Endodermal cell (in vitro differentiated cells): ENCODE measurements at regions not wholly inside any gene's neighbourhood (a gene's known extent, or its start where the extent isn't known, plus 50 kb on each side); places are given as distances from the start of the nearest gene placed in this dataset.

Source experiments
- DNase-seq: peaks from one replicate; pipeline ENCODE4 v3.0.0-alpha.2; 2017
- H3K27ac ChIP-seq: 2 replicates; pipeline ENCODE4 v1.5.1; 2013; ENCODE audit warnings: mild to moderate bottlenecking, low read depth, low read length, moderate library complexity
- H3K27me3 ChIP-seq: 2 replicates; pipeline ENCODE4 v1.6.1; 2013; ENCODE audit warnings: mild to moderate bottlenecking, low read length, moderate library complexity; ENCODE audit not compliant: insufficient read depth, control insufficient read depth, poor library complexity, severe bottlenecking
- H3K36me3 ChIP-seq: 2 replicates; pipeline ENCODE4 v1.7.0; 2013; ENCODE audit warnings: mild to moderate bottlenecking, low read length, moderate library complexity; ENCODE audit not compliant: control insufficient read depth, insufficient read depth
- H3K4me1 ChIP-seq: one replicate; pipeline ENCODE4 v1.7.0; 2013; ENCODE audit warnings: low read length; ENCODE audit not compliant: control insufficient read depth, insufficient read depth
- H3K4me3 ChIP-seq: 2 replicates; pipeline ENCODE4 v1.5.1; 2013; ENCODE audit warnings: mild to moderate bottlenecking, low read length, moderate library complexity
- H3K9ac ChIP-seq: 2 replicates; pipeline ENCODE4 v1.6.1; 2013; ENCODE audit warnings: mild to moderate bottlenecking, low read length, moderate library complexity; ENCODE audit not compliant: poor library complexity, severe bottlenecking; ENCODE audit errors: extremely low read depth
- H3K9me3 ChIP-seq: 2 replicates; pipeline ENCODE4 v1.6.1; 2013; ENCODE audit warnings: mild to moderate bottlenecking, low read length, moderate library complexity; ENCODE audit not compliant: control insufficient read depth
- H3K27ac Mint-ChIP-seq: 2 replicates; pipeline ENCODE4 v1.8.0; 2020; ENCODE audit warnings: mixed read lengths
- H3K27me3 Mint-ChIP-seq: 2 replicates; pipeline ENCODE4 v1.8.0; 2021; ENCODE audit warnings: mild to moderate bottlenecking, mixed read lengths; ENCODE audit not compliant: insufficient read depth
- H3K36me3 Mint-ChIP-seq: 2 replicates; pipeline ENCODE4 v1.8.0; 2020; ENCODE audit warnings: low read depth, mixed read lengths
- H3K4me1 Mint-ChIP-seq: 2 replicates; pipeline ENCODE4 v1.8.0; 2020; ENCODE audit warnings: mixed read lengths
- H3K4me3 Mint-ChIP-seq: 2 replicates; pipeline ENCODE4 v1.8.0; 2020; ENCODE audit warnings: mild to moderate bottlenecking, moderate library complexity, mixed read lengths
- H3K9me3 Mint-ChIP-seq: 2 replicates; pipeline ENCODE4 v1.8.0; 2020; ENCODE audit warnings: mild to moderate bottlenecking, mixed read lengths
- WGBS, 2 experiments: methylation state at CpG; one replicate each; pipeline versions ENCODE4 v1.1.5 to v1.1.7; 2013; ENCODE audit warnings: missing lambda C conversion rate in 2 of 2, mixed read lengths in 1 of 2; ENCODE audit not compliant: insufficient coverage in 1 of 2, insufficient read length in 1 of 2; 5-methylcytosine and 5-hydroxymethylcytosine counted together
- TF ChIP-seq, protein P1 (sequence below): fragments of 200-600 bp; sonication (generic); conservative IDR thresholded peaks from 2 replicates; pipeline ENCODE4 v1.5.0; 2021; ENCODE audit warnings: antibody characterized with exemption, mild to moderate bottlenecking

GRCh38 chr2:129381789-129382188, 597.7 kb upstream of the RAB6C start:
- no peaks in the 10 kb centered on the region for H3K4me1 Mint-ChIP-seq
- DNase-seq = no peak
- Histone ChIP-seq H3K4me1 (no peaks in the 10 kb centered on the region), H3K4me3 (no peak overlapping the region), H3K36me3 (no peaks in the 10 kb centered on the region), H3K27ac (no peak overlapping the region), H3K9ac (no peak overlapping the region), H3K9me3 (no peaks in the 10 kb centered on the region), H3K27me3 (no peaks in the 10 kb centered on the region)
- no peak overlapping the region for H3K4me3 Mint-ChIP-seq
- H3K9me3 Mint-ChIP-seq = peaks cover 10% of the 10 kb centered on the region
- H3K27me3 Mint-ChIP-seq = peaks cover 6% of the 10 kb centered on the region
- TF ChIP-seq, protein P1, sequence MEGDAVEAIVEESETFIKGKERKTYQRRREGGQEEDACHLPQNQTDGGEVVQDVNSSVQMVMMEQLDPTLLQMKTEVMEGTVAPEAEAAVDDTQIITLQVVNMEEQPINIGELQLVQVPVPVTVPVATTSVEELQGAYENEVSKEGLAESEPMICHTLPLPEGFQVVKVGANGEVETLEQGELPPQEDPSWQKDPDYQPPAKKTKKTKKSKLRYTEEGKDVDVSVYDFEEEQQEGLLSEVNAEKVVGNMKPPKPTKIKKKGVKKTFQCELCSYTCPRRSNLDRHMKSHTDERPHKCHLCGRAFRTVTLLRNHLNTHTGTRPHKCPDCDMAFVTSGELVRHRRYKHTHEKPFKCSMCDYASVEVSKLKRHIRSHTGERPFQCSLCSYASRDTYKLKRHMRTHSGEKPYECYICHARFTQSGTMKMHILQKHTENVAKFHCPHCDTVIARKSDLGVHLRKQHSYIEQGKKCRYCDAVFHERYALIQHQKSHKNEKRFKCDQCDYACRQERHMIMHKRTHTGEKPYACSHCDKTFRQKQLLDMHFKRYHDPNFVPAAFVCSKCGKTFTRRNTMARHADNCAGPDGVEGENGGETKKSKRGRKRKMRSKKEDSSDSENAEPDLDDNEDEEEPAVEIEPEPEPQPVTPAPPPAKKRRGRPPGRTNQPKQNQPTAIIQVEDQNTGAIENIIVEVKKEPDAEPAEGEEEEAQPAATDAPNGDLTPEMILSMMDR = no peak
- no peak overlapping the region for H3K27ac Mint-ChIP-seq
- no peaks in the 10 kb centered on the region for H3K36me3 Mint-ChIP-seq

GRCh38 chr2:129388870-129389269, 590.6 kb upstream of the RAB6C start:
- no peak for DNase-seq
- Histone ChIP-seq H3K9me3 (no peaks in the 10 kb centered on the region), H3K9ac (no peak overlapping the region), H3K4me1 (no peaks in the 10 kb centered on the region), H3K27ac (no peak overlapping the region), H3K27me3 (no peaks in the 10 kb centered on the region), H3K36me3 (no peaks in the 10 kb centered on the region), H3K4me3 (no peak overlapping the region)
- TF ChIP-seq, protein P1 = no peak
- Mint-ChIP-seq H3K9me3 (no peaks in the 10 kb centered on the region), H3K4me1 (no peaks in the 10 kb centered on the region), H3K4me3 (no peak overlapping the region), H3K36me3 (no peaks in the 10 kb centered on the region), H3K27ac (no peak overlapping the region), H3K27me3 (no peaks in the 10 kb centered on the region)
- WGBS, 2 experiments = 83% methylated on average over 2 of the region's 2 CpGs; no CpG with 5 or more reads in 1 of the 2 experiments

GRCh38 chr2:129393816-129394215, 585.6 kb upstream of the RAB6C start:
- Histone ChIP-seq H3K4me1 (no peaks in the 10 kb centered on the region), H3K9ac (no peak overlapping the region), H3K36me3 (no peaks in the 10 kb centered on the region), H3K4me3 (no peak overlapping the region), H3K9me3 (no peaks in the 10 kb centered on the region), H3K27me3 (no peaks in the 10 kb centered on the region), H3K27ac (no peak overlapping the region)
- no peaks in the 10 kb centered on the region for H3K36me3 Mint-ChIP-seq
- H3K4me3 Mint-ChIP-seq = no peak overlapping the region
- peaks cover 2% of the 10 kb centered on the region for H3K27me3 Mint-ChIP-seq
- no peak for DNase-seq
- no peaks in the 10 kb centered on the region for H3K4me1 Mint-ChIP-seq
- TF ChIP-seq, protein P1 = no peak
- H3K27ac Mint-ChIP-seq = no peak overlapping the region
- H3K9me3 Mint-ChIP-seq = peaks cover 7% of the 10 kb centered on the region
- WGBS, 2 experiments = 43 to 73% methylated on average over 1 to 2 of the region's 2 CpGs
